HG03108 (cell line): ENCODE measurements at regions not wholly inside any gene's neighbourhood (a gene's known extent, or its start where the extent isn't known, plus 50 kb on each side); places are given as distances from the start of the nearest gene placed in this dataset.
"Not testable (repeated sequence)": the region's sequence is repeated elsewhere in the genome, so short reads cannot be mapped to it uniquely, and the experiment has no call there.

Experiments
- ATAC-seq: cut with Tn5 transposase; IDR thresholded peaks from one replicate; pipeline ENCODE4 v1.9.1; 2021; ENCODE audit warnings: moderate library complexity; ENCODE audit not compliant: unreplicated experiment

DNA sequence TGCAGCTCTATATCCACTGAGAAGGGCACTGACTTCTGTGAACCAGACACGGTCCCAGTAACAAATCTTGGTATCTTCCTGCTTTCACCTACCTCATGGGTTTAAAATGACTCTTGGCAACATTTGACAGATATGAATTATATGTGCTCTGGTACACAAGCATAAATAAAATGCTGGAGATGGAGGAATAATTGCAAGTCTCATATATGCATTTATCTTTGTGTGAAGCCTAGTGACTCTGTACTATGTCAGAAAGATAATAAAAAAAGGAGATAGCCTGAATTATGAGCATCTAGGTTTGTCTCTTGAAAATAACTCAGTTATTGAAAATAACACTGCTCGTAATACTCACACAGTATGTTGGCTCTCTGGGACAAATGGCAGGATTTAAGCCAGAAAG, 167.1 kb upstream of the CRBN start:
- no peak for ATAC-seq

- no peak for ATAC-seq
These were observed 162.7 kb upstream of the CRBN start for GRCh38 chr3:3342141-3342540.

DNA sequence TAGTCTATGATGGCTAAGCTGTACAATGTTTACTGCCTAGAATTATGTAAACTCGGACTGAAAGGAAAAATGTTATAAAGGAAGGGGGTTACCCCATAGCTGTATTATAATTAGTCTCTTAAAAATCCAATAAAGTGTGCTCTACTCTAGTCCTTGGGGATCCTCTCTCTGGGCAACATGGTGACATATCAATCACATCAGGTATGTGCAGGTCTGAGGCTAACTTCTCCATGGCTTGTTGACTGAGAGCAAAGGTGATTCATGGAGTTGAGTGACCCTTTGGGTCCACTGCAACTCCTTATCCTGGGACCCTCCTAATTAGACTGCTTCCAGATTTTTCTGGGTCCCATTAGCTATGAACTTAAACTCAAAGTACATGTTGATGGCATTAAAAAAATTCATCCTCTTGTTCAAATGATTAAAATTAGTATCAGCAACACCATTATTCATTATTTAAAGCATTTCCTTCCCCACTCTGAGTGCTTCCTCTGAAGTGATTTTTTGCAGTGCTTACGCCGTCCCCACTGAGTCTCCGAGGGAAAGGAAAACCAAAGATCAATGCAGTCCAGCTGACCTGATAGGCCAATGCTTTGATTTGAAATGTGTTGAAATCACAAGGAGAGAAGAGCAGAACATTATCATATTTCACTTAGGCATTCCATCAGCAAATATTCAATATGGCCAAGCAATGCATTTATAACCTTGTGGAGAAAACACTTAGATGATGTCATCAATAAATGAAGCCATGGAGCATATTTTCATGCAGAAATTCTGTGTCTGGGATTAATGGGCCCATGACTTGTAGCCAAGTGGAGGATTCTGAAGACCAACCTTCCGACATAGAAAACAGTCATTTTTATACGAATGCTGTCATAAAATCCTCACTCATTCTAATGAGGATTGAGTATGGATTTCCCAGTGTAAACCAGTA, 161.7 kb upstream of the CRBN start:
- ATAC-seq, result no peak

- no peak for ATAC-seq
These were observed 161.0 kb upstream of the CRBN start for GRCh38 chr3:3340526-3340925.

DNA sequence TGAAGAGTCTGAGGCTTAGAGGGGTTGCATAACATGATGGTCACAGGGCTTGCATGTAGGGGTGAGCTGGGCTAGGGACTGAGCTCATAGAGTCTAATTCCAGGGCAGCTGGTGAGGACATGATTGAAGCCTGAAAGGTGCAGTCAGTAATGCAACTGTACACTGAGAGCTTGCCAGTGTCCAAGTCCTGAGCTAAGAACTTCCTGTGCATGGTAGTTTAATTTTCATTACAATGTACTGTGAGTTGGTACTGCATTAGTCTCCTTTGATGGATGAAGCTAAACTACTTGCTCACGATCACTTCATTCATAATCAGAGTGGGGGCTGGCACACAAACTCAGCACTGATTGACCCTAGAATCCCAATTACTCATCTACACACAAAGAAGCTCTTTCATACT, 156.4 kb upstream of the CRBN start:
- ATAC-seq, result no peak

- ATAC-seq, result no peak
These were observed 155.0 kb upstream of the CRBN start for GRCh38 chr3:3334491-3334890.

GRCh38 chr3:3333571-3333970, 154.1 kb upstream of the CRBN start:
- no peak for ATAC-seq

- no peak for ATAC-seq
These were observed 137.0 kb upstream of the CRBN start for GRCh38 chr3:3316521-3316920.

DNA sequence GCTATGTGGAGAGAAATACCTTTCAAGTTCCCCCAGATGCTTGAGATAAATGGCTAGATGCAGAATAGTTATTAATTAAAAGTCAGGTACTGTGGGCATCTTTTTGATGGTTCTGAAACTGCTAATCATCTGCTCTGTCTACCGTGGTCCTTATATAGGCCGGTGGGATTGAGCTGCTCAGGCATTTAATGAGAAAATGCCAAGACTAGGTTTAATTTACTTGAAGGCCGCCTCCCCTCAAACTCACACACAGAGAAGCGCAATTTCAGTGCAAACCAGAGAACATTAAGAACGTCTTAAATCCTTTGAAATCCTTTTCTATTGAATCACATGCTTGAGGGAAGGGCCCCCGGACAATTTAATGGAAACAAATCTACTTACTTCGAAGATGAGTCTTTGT, 136.4 kb upstream of the CRBN start:
- no peak for ATAC-seq

GRCh38 chr3:3309887-3310286, 130.4 kb upstream of the CRBN start:
- ATAC-seq, result no peak

DNA sequence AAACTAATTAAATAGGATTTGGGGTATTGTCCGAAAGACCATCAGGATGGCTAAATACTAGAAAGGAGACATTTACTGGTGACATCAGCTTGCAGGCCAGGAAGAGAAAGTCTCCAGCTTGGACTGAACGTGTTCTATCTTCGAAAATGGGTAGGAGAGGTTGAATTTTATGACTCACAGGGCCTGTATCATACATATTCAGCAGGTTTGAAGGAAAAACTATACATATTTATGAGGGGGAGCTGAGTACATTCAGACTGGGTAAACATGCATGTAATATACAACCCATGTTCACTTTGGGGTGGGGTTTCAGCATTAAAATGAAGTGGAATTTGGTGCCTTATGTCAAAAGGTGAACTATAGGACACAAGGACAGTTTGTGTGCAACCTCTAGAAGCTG, 129.3 kb upstream of the CRBN start:
- no peak for ATAC-seq

GRCh38 chr3:3307491-3307890, 128.0 kb upstream of the CRBN start:
- no peak for ATAC-seq

GRCh38 chr3:3305841-3306240, 126.3 kb upstream of the CRBN start:
- no peak for ATAC-seq

DNA sequence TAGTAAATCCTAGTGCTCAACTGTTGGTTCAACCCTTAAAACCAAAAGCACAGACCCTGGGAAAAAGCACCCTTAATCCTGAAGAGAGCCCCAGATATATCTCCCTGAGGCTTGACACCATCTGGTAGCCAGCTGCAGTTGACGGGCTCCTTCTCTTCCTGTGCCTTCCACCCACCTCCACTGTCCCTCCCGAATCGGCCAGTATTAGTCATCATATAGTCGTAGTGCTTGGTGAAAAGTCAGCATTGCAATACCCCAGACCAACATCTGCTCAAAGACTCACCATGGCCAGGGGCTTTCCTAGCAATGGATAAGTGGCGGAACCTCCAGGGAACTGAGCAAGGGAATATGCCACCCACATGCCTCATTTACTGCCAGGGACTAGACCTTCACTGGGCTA, 125.6 kb upstream of the CRBN start:
- ATAC-seq, result no peak

GRCh38 chr3:3303636-3304035, 124.1 kb upstream of the CRBN start:
- no peak for ATAC-seq

DNA sequence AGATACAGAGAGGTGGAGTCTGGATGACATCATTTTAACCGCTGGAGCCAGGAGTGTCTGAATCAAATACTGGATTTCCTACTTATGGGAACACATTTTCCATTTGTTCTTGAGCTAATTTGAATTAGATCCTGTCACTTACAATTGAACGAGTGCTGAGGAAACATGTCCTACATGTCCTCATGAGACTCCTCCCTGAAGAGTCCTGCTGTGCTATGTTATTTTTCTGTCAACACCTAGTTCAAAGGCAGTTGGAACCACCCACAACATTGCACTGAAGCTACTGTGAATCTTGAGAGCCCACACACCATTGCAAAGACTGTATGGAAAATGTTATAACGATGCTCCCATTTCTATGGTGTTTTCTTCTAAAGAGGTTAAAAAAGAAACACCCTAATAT, 123.5 kb upstream of the CRBN start:
- no peak for ATAC-seq

GRCh38 chr3:3301476-3301875, 122.0 kb upstream of the CRBN start:
- ATAC-seq, result no peak

- no peak for ATAC-seq
These were observed 117.5 kb upstream of the CRBN start for GRCh38 chr3:3296979-3297381.

GRCh38 chr3:3295586-3295985, 116.1 kb upstream of the CRBN start:
- no peak for ATAC-seq

GRCh38 chr3:3291756-3292283, 112.3 kb upstream of the CRBN start:
- ATAC-seq, result not testable (repeated sequence)

DNA sequence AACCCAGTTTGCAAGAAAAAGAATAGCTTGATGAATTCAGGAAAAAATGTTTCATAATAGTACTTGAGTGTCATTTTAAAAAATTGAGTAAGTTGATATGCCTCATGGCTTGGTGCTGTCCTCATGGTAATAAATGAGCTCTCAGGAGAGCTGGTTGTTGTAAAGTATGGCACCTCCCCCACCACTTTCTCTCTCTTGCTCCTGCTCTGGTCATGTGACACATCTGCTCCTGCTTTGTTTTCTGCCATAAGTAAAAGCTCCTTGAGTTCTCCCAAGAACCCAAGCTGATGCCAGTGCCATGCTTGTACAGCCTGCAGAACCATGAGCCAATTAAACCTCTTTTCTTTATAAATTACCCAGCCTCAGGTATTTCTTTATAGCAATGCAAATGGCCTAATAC, 108.8 kb upstream of the CRBN start:
- no peak for ATAC-seq

GRCh38 chr3:3286014-3286413, 106.5 kb upstream of the CRBN start:
- no peak for ATAC-seq

DNA sequence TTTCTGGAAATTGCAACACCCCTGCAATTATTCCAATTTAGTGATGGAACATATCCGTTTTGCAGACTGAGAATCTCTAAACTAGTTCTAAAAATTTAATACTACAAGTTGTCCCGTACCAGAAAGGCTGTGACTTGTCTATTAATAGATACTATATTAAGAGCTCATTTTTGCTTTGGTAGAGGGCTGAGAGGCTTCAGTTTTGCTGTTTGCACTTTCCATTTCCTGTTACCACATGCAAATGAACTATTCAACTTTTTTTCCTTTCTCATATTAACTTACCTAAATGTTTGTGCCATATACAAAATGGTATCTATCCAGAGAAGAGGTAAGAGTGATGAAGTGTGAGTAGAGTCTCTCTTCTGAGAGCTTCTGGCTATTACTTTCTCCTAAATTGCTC, 101.5 kb upstream of the CRBN start:
- no peak for ATAC-seq
